Upper lobe of left lung (tissue), 4 donors: ENCODE measurements at regions not wholly inside any gene's neighbourhood (a gene's known extent, or its start where the extent isn't known, plus 50 kb on each side); places are given as distances from the start of the nearest gene placed in this dataset.

Experiments
- POLR2A ChIP-seq, 4 donors: fragments of 450-650 bp; IDR thresholded peaks; one replicate each; pipeline ENCODE4 v1.5.1; 2016 to 2017; ENCODE audit warnings: antibody characterized with exemption in 4 of 4, mild to moderate bottlenecking in 2 of 4
- TF ChIP-seq, protein P1 (sequence below), 6 experiments: fragments of 450-650 bp in 4 of 6; fragments of 200-600 bp in 2 of 6; sonication (generic) in 2 of 6; IDR thresholded peaks; one replicate each; pipeline ENCODE4 v1.5.1; 2016 to 2019; ENCODE audit warnings: antibody characterized with exemption in 6 of 6

DNA sequence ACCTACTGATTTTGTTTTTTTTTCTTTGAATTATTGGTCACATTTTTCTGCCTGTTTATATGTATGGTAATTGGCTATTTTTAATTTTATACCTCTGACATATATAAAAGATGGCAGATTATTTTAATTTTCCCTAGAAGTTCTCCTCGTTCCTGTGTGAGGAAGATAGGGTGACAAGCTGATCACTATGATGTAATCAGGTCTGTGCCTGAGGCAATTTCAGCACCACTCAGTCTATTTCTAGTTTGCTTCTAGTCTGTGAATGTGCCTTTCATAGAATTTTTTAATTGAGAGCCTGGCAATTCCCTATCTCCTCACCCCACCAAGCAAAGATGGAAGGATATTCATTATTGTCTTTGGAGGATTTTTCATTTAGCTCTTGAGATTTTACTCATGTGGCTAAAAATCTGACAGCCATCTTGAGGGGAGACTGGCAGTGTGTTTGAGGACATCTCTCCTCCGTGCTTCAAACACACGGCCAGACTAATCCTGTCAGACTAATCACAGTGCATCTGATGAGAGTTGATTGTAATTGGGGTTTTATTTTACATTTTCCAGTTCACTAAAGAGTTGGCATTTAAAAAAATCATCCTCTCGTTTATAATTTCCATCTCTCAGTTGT, 500.3 kb downstream of the TRIML1 start:
- TF ChIP-seq, protein P1, sequence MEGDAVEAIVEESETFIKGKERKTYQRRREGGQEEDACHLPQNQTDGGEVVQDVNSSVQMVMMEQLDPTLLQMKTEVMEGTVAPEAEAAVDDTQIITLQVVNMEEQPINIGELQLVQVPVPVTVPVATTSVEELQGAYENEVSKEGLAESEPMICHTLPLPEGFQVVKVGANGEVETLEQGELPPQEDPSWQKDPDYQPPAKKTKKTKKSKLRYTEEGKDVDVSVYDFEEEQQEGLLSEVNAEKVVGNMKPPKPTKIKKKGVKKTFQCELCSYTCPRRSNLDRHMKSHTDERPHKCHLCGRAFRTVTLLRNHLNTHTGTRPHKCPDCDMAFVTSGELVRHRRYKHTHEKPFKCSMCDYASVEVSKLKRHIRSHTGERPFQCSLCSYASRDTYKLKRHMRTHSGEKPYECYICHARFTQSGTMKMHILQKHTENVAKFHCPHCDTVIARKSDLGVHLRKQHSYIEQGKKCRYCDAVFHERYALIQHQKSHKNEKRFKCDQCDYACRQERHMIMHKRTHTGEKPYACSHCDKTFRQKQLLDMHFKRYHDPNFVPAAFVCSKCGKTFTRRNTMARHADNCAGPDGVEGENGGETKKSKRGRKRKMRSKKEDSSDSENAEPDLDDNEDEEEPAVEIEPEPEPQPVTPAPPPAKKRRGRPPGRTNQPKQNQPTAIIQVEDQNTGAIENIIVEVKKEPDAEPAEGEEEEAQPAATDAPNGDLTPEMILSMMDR (IDR thresholded peaks at IDR 0.05) = no peak
- TF ChIP-seq POLR2A (IDR thresholded peaks at IDR 0.05) = no peak
